ENCODE measurements at regions not wholly inside any gene's neighbourhood (a gene's known extent, or its start where the extent isn't known, plus 50 kb on each side); places are given as distances from the start of the nearest gene placed in this dataset.
"Not testable (repeated sequence)": the region's sequence is repeated elsewhere in the genome, so short reads cannot be mapped to it uniquely, and the experiment has no call there.

DNA sequence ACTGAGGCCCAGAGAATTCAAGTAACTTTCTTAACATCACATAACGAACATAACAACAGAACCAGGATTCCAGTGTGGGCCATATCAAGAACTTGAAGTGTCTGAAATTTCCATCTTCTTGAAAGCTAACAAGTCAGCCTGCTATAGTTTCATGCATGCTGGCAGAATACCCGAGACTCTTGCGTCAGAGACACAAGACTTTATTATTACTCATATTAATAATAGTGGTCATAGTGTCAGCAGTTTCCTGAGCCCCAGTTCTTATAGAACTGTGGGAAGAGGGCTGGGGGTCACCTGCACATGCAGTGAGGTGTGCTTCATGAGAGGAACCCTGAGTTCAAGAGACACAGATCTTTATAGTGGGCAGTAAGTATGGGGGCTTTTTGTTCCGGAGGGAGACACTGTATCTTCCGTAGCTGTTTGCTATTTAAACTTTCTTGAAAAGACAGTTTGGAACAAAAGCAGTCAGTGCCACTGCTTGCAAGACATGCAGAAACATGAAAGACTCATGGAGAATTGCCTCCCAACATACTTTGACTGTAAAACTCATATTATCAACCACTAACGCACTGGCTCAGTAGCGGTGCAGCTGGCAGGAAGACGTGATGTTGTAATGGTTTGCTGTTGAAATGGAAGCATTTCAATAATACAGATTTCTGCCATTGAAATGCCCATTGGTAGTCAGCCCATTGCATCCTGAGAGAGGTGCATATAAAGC, 339.2 kb downstream of the ADGRL2 start:
- no peaks in the 10 kb centered on the region for H3K27me3 ChIP-seq (ENCODE audit: low read depth)
- in situ Hi-C loops (cut with MboI; ENCODE audit: low sequenced_read_pairs): no loop called here
- H3K4me1 ChIP-seq: no peaks in the 10 kb centered on the region
- H3K36me3 ChIP-seq (replicated peaks): no peaks in the 10 kb centered on the region
- H3K4me3 ChIP-seq: no peak overlapping the region
- DNase-seq (ENCODE audit: low spot score in 2 of 2): no peak
- H3K9me3 ChIP-seq: no peaks in the 10 kb centered on the region

DNA sequence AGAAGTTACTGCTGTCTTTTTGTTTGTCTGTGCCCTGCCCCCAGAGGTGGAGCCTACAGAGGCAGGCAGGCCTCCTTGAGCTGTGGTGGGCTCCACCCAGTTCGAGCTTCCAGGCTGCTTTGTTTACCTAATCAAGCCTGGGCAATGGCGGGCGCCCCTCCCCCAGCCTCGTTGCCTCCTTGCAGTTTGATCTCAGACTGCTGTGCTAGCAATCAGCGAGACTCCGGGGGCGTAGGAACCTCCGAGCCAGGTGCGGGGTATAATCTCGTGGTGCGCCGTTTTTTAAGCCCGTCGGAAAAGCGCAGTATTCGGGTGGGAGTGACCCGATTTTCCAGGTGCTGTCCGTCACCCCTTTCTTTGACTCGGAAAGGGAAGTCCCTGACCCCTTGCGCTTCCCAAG, 335.6 kb downstream of the ADGRL2 start:
- H3K27me3 ChIP-seq (ENCODE audit: low read depth); H3K4me3 ChIP-seq; H3K4me1 ChIP-seq; DNase-seq (ENCODE audit: low spot score in 2 of 2); in situ Hi-C loops (cut with MboI; ENCODE audit: low sequenced_read_pairs); H3K9me3 ChIP-seq; H3K36me3 ChIP-seq (replicated peaks): not testable (repeated sequence)

DNA sequence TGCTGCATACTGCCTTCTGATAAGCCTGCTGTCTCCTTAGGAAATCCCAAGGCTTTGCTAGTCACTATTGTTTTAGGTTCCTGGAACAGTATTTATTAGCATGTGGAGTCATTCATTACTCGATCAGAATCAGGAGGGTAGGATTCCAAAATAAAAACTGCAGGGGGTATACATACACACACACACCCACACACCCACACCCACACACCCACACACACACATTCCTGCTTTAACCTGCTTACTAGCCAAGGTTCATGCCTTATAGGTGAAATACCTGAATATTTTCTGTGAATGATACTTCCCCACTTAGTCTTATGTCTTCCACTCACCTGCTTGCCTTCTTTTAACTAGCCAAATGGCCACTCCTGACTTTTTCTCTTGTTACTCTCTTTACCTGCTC, 325.1 kb downstream of the ADGRL2 start:
- H3K36me3 ChIP-seq (replicated peaks): no peaks in the 10 kb centered on the region
- no peak for DNase-seq (ENCODE audit: low spot score in 2 of 2)
- H3K27me3 ChIP-seq (ENCODE audit: low read depth): no peaks in the 10 kb centered on the region
- H3K4me1 ChIP-seq: peaks cover 9% of the 10 kb centered on the region
- in situ Hi-C loops (cut with MboI; ENCODE audit: low sequenced_read_pairs): no loop called here
- no peak overlapping the region for H3K4me3 ChIP-seq
- no peaks in the 10 kb centered on the region for H3K9me3 ChIP-seq

GRCh38 chr1:82125119-82125518, 324.4 kb downstream of the ADGRL2 start:
- peaks cover 6% of the 10 kb centered on the region for H3K4me1 ChIP-seq
- no peak for DNase-seq (ENCODE audit: low spot score in 2 of 2)
- no peak overlapping the region for H3K4me3 ChIP-seq
- H3K36me3 ChIP-seq (replicated peaks): no peaks in the 10 kb centered on the region
- in situ Hi-C loops (cut with MboI; ENCODE audit: low sequenced_read_pairs): no loop called here
- H3K9me3 ChIP-seq: no peaks in the 10 kb centered on the region
- H3K27me3 ChIP-seq (ENCODE audit: low read depth): no peaks in the 10 kb centered on the region

DNA sequence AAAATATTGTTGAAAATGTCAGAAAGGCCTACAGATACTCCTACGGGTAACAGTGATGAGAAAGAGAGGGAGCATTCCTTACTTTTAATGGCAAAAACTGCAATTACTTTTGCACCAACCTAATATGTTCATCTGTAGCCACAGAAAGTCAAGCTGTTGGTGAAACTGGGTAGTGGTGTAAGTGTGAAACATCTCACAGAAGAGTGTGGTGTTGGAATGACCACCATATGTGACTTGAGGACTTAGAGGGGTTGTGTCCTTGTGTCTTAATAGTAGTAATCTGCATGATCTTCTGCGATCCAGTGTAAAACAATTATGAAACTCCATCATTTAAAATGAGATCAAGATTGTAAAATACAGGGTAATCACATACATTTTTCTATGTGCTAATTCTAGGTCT, 320.7 kb downstream of the ADGRL2 start:
- Histone ChIP-seq H3K4me3 (no peak overlapping the region), H3K9me3 (no peaks in the 10 kb centered on the region), H3K27me3 (ENCODE audit: low read depth) (no peaks in the 10 kb centered on the region), H3K36me3 (replicated peaks) (no peaks in the 10 kb centered on the region), H3K4me1 (peaks cover 2% of the 10 kb centered on the region; the same call in 1 of the 2 replicates)
- DNase-seq (ENCODE audit: low spot score in 2 of 2): no peak
- in situ Hi-C loops (cut with MboI; ENCODE audit: low sequenced_read_pairs): no loop called here

GRCh38 chr1:82116105-82116504, 315.4 kb downstream of the ADGRL2 start:
- no peak for DNase-seq (ENCODE audit: low spot score in 2 of 2)
- Histone ChIP-seq H3K4me3 (no peak overlapping the region), H3K9me3 (no peaks in the 10 kb centered on the region), H3K4me1 (no peaks in the 10 kb centered on the region), H3K27me3 (ENCODE audit: low read depth) (no peaks in the 10 kb centered on the region), H3K36me3 (replicated peaks) (no peaks in the 10 kb centered on the region)
- in situ Hi-C loops (cut with MboI; ENCODE audit: low sequenced_read_pairs): no loop called here

DNA sequence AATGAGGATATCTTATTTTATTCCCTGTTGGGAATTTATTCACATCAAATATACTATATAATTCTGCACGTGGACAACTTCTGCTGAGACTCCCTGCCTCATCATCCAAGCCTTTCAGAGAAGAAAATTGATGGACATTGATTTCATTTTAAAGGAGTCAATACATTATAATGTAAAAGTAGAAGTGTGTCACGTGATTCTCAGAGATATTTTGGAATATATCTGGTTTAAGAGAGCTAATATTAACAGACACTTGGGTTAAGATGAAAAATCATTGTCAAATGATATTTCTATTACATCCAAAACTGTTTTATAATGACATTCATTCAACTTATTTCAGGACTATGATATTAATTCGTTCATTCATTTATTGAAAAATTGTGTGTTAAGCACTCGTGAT, 314.2 kb downstream of the ADGRL2 start:
- Histone ChIP-seq H3K4me1 (no peaks in the 10 kb centered on the region), H3K27me3 (ENCODE audit: low read depth) (no peaks in the 10 kb centered on the region), H3K9me3 (no peaks in the 10 kb centered on the region), H3K36me3 (replicated peaks) (no peaks in the 10 kb centered on the region), H3K4me3 (no peak overlapping the region)
- no peak for DNase-seq (ENCODE audit: low spot score in 2 of 2)
- in situ Hi-C loops (cut with MboI; ENCODE audit: low sequenced_read_pairs): no loop called here

- in situ Hi-C loops (cut with MboI; ENCODE audit: low sequenced_read_pairs): no loop called here
- no peaks in the 10 kb centered on the region for H3K36me3 ChIP-seq (replicated peaks)
- no peaks in the 10 kb centered on the region for H3K27me3 ChIP-seq (ENCODE audit: low read depth)
- no peaks in the 10 kb centered on the region for H3K4me1 ChIP-seq
- H3K4me3 ChIP-seq: no peak overlapping the region
- DNase-seq (ENCODE audit: low spot score in 2 of 2): no peak
- H3K9me3 ChIP-seq: no peaks in the 10 kb centered on the region
Measured at GRCh38 chr1:82110366-82111254, 309.9 kb downstream of the ADGRL2 start.

- no peaks in the 10 kb centered on the region for H3K4me1 ChIP-seq
- in situ Hi-C loops (cut with MboI; ENCODE audit: low sequenced_read_pairs): no loop called here
- no peaks in the 10 kb centered on the region for H3K27me3 ChIP-seq (ENCODE audit: low read depth)
- no peak overlapping the region for H3K4me3 ChIP-seq
- DNase-seq (ENCODE audit: low spot score in 2 of 2): no peak
- no peaks in the 10 kb centered on the region for H3K36me3 ChIP-seq (replicated peaks)
- H3K9me3 ChIP-seq: no peaks in the 10 kb centered on the region
Measured at GRCh38 chr1:82108843-82109242, 308.1 kb downstream of the ADGRL2 start.

- no peaks in the 10 kb centered on the region for H3K36me3 ChIP-seq (replicated peaks)
- DNase-seq (ENCODE audit: low spot score in 2 of 2): no peak
- in situ Hi-C loops (cut with MboI; ENCODE audit: low sequenced_read_pairs): no loop called here
Measured at GRCh38 chr1:82106672-82107071, 305.9 kb downstream of the ADGRL2 start.

GRCh38 chr1:82099170-82099569, 298.4 kb downstream of the ADGRL2 start:
- no peak overlapping the region for H3K4me3 ChIP-seq
- in situ Hi-C loops (cut with MboI; ENCODE audit: low sequenced_read_pairs): no loop called here
- H3K9me3 ChIP-seq: no peaks in the 10 kb centered on the region
- no peaks in the 10 kb centered on the region for H3K36me3 ChIP-seq (replicated peaks)
- no peaks in the 10 kb centered on the region for H3K4me1 ChIP-seq
- DNase-seq (ENCODE audit: low spot score in 2 of 2): no peak
- H3K27me3 ChIP-seq (ENCODE audit: low read depth): no peaks in the 10 kb centered on the region

More at GRCh38 chr1:82106672-82107071, 305.9 kb downstream of the ADGRL2 start:
- Histone ChIP-seq H3K9me3 (no peaks in the 10 kb centered on the region), H3K4me1 (no peaks in the 10 kb centered on the region), H3K4me3 (no peak overlapping the region), H3K27me3 (ENCODE audit: low read depth) (no peaks in the 10 kb centered on the region)

- H3K36me3 ChIP-seq (replicated peaks): no peaks in the 10 kb centered on the region
- in situ Hi-C loops (cut with MboI; ENCODE audit: low sequenced_read_pairs): no loop called here
- H3K4me1 ChIP-seq: no peaks in the 10 kb centered on the region
- H3K27me3 ChIP-seq (ENCODE audit: low read depth): no peaks in the 10 kb centered on the region
- no peaks in the 10 kb centered on the region for H3K9me3 ChIP-seq
- DNase-seq (ENCODE audit: low spot score in 2 of 2): no peak
- no peak overlapping the region for H3K4me3 ChIP-seq
Measured at GRCh38 chr1:82094136-82094535, 293.4 kb downstream of the ADGRL2 start.

DNA sequence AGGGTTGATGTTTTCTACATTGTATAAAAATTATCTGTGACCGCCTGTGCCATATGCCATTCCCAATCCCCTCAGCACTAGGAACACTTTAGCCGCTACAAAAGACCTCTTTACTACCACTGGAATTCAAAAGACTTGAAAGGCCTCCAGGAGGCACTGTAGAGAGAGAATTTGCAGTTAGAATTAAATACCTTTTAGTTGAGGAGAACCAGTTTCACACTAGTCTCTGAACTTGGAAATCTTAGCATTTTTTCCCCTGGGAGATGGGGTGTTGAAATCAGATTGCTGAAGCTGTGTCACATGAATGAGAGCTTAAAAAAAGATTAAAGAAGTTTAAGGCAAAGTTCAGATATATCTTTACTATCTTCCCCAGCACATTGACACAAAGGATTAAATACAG, 291.0 kb downstream of the ADGRL2 start:
- Histone ChIP-seq H3K27me3 (ENCODE audit: low read depth) (no peaks in the 10 kb centered on the region), H3K4me1 (no peaks in the 10 kb centered on the region), H3K4me3 (no peak overlapping the region), H3K9me3 (no peaks in the 10 kb centered on the region), H3K36me3 (replicated peaks) (no peaks in the 10 kb centered on the region)
- DNase-seq (ENCODE audit: low spot score in 2 of 2): no peak
- in situ Hi-C loops (cut with MboI; ENCODE audit: low sequenced_read_pairs): no loop called here

DNA sequence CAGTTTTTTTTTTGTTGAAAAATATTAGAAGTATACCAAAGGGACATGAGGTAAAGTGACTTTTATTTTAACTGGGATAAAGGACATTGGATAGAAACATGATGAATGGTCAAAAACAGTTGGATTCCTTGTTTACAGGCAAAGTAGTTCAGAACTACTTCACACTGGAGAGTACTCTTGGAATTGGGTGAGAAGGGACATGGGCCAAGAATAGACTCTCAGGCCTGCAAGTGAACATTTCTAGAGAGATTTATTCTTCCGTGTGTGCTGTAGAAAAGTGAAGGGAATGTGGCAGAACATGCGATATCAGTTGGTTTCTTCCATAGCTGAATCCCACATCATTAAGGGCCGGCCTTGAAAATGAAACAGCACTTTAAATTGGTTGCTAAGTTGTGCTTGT, 290.5 kb downstream of the ADGRL2 start:
- no peaks in the 10 kb centered on the region for H3K27me3 ChIP-seq (ENCODE audit: low read depth)
- in situ Hi-C loops (cut with MboI; ENCODE audit: low sequenced_read_pairs): no loop called here
- H3K36me3 ChIP-seq (replicated peaks): no peaks in the 10 kb centered on the region
- H3K9me3 ChIP-seq: no peaks in the 10 kb centered on the region
- DNase-seq (ENCODE audit: low spot score in 2 of 2): no peak
- H3K4me1 ChIP-seq: no peaks in the 10 kb centered on the region
- no peak overlapping the region for H3K4me3 ChIP-seq
